Prostate gland (tissue), 2 donors: ENCODE measurements at regions not wholly inside any gene's neighbourhood (a gene's known extent, or its start where the extent isn't known, plus 50 kb on each side); places are given as distances from the start of the nearest gene placed in this dataset.

Experiments
- POLR2A ChIP-seq: fragments of 450-650 bp; IDR thresholded peaks from one replicate; pipeline ENCODE4 v1.6.1; 2016; ENCODE audit warnings: antibody characterized with exemption, mild to moderate bottlenecking
- POLR2AphosphoS5 ChIP-seq: sonication (generic); formaldehyde crosslinking; IDR thresholded peaks from one replicate; pipeline ENCODE4 v1.6.1; 2017; ENCODE audit warnings: antibody characterized with exemption
- TF ChIP-seq, protein P1 (sequence below), 4 experiments: fragments of 200-600 bp in 2 of 4; fragments of 450-650 bp in 2 of 4; sonication (generic) in 2 of 4; IDR thresholded peaks; 1 replicate in 3 of 4; 2 replicates in 1 of 4; pipeline ENCODE4 v1.5.1; 2016 to 2019; ENCODE audit warnings: antibody characterized with exemption in 4 of 4, mild to moderate bottlenecking in 2 of 4, moderate library complexity in 2 of 4

- TF ChIP-seq, protein P1, sequence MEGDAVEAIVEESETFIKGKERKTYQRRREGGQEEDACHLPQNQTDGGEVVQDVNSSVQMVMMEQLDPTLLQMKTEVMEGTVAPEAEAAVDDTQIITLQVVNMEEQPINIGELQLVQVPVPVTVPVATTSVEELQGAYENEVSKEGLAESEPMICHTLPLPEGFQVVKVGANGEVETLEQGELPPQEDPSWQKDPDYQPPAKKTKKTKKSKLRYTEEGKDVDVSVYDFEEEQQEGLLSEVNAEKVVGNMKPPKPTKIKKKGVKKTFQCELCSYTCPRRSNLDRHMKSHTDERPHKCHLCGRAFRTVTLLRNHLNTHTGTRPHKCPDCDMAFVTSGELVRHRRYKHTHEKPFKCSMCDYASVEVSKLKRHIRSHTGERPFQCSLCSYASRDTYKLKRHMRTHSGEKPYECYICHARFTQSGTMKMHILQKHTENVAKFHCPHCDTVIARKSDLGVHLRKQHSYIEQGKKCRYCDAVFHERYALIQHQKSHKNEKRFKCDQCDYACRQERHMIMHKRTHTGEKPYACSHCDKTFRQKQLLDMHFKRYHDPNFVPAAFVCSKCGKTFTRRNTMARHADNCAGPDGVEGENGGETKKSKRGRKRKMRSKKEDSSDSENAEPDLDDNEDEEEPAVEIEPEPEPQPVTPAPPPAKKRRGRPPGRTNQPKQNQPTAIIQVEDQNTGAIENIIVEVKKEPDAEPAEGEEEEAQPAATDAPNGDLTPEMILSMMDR (IDR thresholded peaks at IDR 0.05) = no peak
- TF ChIP-seq POLR2A (no peak), POLR2AphosphoS5 (no peak)
Measured at GRCh38 chr17:69757688-69758430, 317.2 kb upstream of the KCNJ16 start.
